HG03457 (cell line): ENCODE measurements at regions not wholly inside any gene's neighbourhood (a gene's known extent, or its start where the extent isn't known, plus 50 kb on each side); places are given as distances from the start of the nearest gene placed in this dataset.
"Not testable (repeated sequence)": the region's sequence is repeated elsewhere in the genome, so short reads cannot be mapped to it uniquely, and the experiment has no call there.

Experiments used
- ATAC-seq: cut with Tn5 transposase; IDR thresholded peaks from one replicate; pipeline ENCODE4 v1.9.1; 2021; ENCODE audit warnings: moderate number of reproducible peaks; ENCODE audit not compliant: unreplicated experiment

GRCh38 chr14:105883066-105884005, 357.0 kb downstream of the TMEM121 start:
- no peak for ATAC-seq

- not testable (repeated sequence) for ATAC-seq
Measured at GRCh38 chr14:105884192-105884807, 357.9 kb downstream of the TMEM121 start.

- ATAC-seq: no peak
Measured at GRCh38 chr14:105884808-105885281, 358.5 kb downstream of the TMEM121 start.

GRCh38 chr14:105885561-105886320, 359.4 kb downstream of the TMEM121 start:
- ATAC-seq: no peak

GRCh38 chr14:105886791-105887191, 360.4 kb downstream of the TMEM121 start:
- ATAC-seq: not testable (repeated sequence)

GRCh38 chr14:105887692-105888091, 361.3 kb downstream of the TMEM121 start:
- no peak for ATAC-seq

- ATAC-seq: no peak
Measured at GRCh38 chr14:105888151-105888550, 361.8 kb downstream of the TMEM121 start.

GRCh38 chr14:105888784-105889665, 362.6 kb downstream of the TMEM121 start:
- ATAC-seq: no peak

GRCh38 chr14:105889666-105890473, 363.5 kb downstream of the TMEM121 start:
- ATAC-seq: no peak

GRCh38 chr14:105890474-105891220, 364.3 kb downstream of the TMEM121 start:
- no peak for ATAC-seq

- no peak for ATAC-seq
Measured at GRCh38 chr14:105891221-105891602, 364.8 kb downstream of the TMEM121 start.

- ATAC-seq: no peak
Measured at GRCh38 chr14:105891631-105892452, 365.5 kb downstream of the TMEM121 start.

- ATAC-seq: not testable (repeated sequence)
Measured at GRCh38 chr14:105892453-105893441, 366.4 kb downstream of the TMEM121 start.

GRCh38 chr14:105893686-105894085, 367.3 kb downstream of the TMEM121 start:
- ATAC-seq: not testable (repeated sequence)

- no peak for ATAC-seq
Measured at GRCh38 chr14:105894125-105894977, 368.0 kb downstream of the TMEM121 start.
